ENCODE measurements at regions not wholly inside any gene's neighbourhood (a gene's known extent, or its start where the extent isn't known, plus 50 kb on each side); places are given as distances from the start of the nearest gene placed in this dataset.

GRCh38 chr3:56882896-56883295 lies 81.1 kb upstream of the ARHGEF3 start (continued):
- TF ChIP-seq EGR1 (IDR thresholded peaks at IDR 0.05; ENCODE audit: low read depth) (no peak), POLR2A (IDR thresholded peaks at IDR 0.05; ENCODE audit: borderline replicate concordance, extremely low read depth, insufficient read depth, insufficient read length) (no peak), EZH2 (IDR thresholded peaks at IDR 0.05) (no peak), ZFX (IDR thresholded peaks at IDR 0.05) (no peak), YY1 (IDR thresholded peaks at IDR 0.05; ENCODE audit: extremely low read depth, insufficient replicate concordance, low read depth, low read length) (no peak), TCF7L2 (IDR thresholded peaks at IDR 0.05; ENCODE audit: borderline replicate concordance, extremely low read depth, insufficient read depth, insufficient read length) (no peak), EZH2phosphoT487 (IDR thresholded peaks at IDR 0.05; ENCODE audit: borderline replicate concordance) (no peak), CBX3 (IDR thresholded peaks at IDR 0.05; ENCODE audit: low read depth) (no peak), REST (IDR thresholded peaks at IDR 0.05; ENCODE audit: low read depth) (no peak)

GRCh38 chr3:56881841-56882240 lies 80.1 kb upstream of the ARHGEF3 start:
- no peak for DNase-seq (ENCODE audit: low read depth, low spot score)
- Histone ChIP-seq H4K20me1 (ENCODE audit: insufficient read depth) (no peaks in the 10 kb centered on the region), H2AFZ (ENCODE audit: low read depth, low read length, poor library complexity, severe bottlenecking) (no peak overlapping the region), H3K9ac (ENCODE audit: low read length) (no peak overlapping the region), H3K36me3 (ENCODE audit: control insufficient read depth in 1 of 2, insufficient read depth in 2 of 2, low read length in 2 of 2) (no peaks in the 10 kb centered on the region), H3K4me2 (ENCODE audit: low read length) (no peak overlapping the region), H3K4me3 (replicated peaks in 1 of 2; ENCODE audit: low read depth in 1 of 2, low read length in 2 of 2) (no peak overlapping the region), H3K79me2 (ENCODE audit: insufficient read depth, low read length) (no peaks in the 10 kb centered on the region), H3K27me3 (ENCODE audit: insufficient read depth, low read length) (no peaks in the 10 kb centered on the region), H3K9me3 (ENCODE audit: control insufficient read depth in 1 of 2, insufficient read depth in 1 of 2, low read depth in 1 of 2, low read length in 2 of 2) (no peaks in the 10 kb centered on the region), H3K9me2 (ENCODE audit: insufficient read depth) (no peaks in the 10 kb centered on the region), H3K27ac (ENCODE audit: low read depth, low read length) (no peak overlapping the region), H3K4me1 (ENCODE audit: control insufficient read depth in 1 of 2, insufficient read depth in 2 of 2, low read length in 2 of 2) (peaks cover 9 to 49% of the 10 kb centered on the region in 2 experiments)
- TF ChIP-seq RAD21 (IDR thresholded peaks at IDR 0.05; ENCODE audit: low read depth) = no peak
- TF ChIP-seq SP1 (IDR thresholded peaks at IDR 0.05; ENCODE audit: low read depth) = no peak
- TF ChIP-seq EZH2 (IDR thresholded peaks at IDR 0.05) = no peak
- TF ChIP-seq EGR1 (IDR thresholded peaks at IDR 0.05; ENCODE audit: low read depth) = no peak
- TF ChIP-seq CEBPB (IDR thresholded peaks at IDR 0.05; ENCODE audit: low read depth) = no peak
- no peak for TF ChIP-seq SIN3A (IDR thresholded peaks at IDR 0.05; ENCODE audit: low read depth)
- no peak for TF ChIP-seq ELF1 (IDR thresholded peaks at IDR 0.05; ENCODE audit: borderline replicate concordance, low read depth)
- ChIA-PET POLR2A (no interaction called here), CTCF (no interaction called here), RAD21 (ENCODE audit: low non-redundant PET in 1 of 2, low total read pairs in 2 of 2, uncharacterized antibody in 2 of 2, unreplicated experiment in 2 of 2) (no interaction called here)
- ATAC-seq = no peak
- intact Hi-C loops (cut with micrococcal nuclease) = no loop called here
- BruUV-seq (replicated peaks) = no TSS peak

All from HCT116 (cell line).